Glomerular visceral epithelial cell (primary cell): ENCODE measurements at regions not wholly inside any gene's neighbourhood (a gene's known extent, or its start where the extent isn't known, plus 50 kb on each side); places are given as distances from the start of the nearest gene placed in this dataset.
"Not testable (repeated sequence)": the region's sequence is repeated elsewhere in the genome, so short reads cannot be mapped to it uniquely, and the experiment has no call there.

ENCODE experiments used
- DNase-seq: peaks from one replicate; pipeline ENCODE4 v3.0.0-alpha.2; 2016; ENCODE audit errors: extremely low spot score

GRCh38 chr2:195313962-195314361 is 343.1 kb upstream of the SLC39A10 start:
- no peak for DNase-seq

- no peak for DNase-seq
Measured at GRCh38 chr2:195312662-195313061, 344.4 kb upstream of the SLC39A10 start.

- no peak for DNase-seq
Measured at GRCh38 chr2:195308163-195308562, 348.9 kb upstream of the SLC39A10 start.

GRCh38 chr2:195307751-195308150 is 349.3 kb upstream of the SLC39A10 start:
- DNase-seq: no peak

- DNase-seq: no peak
Measured at GRCh38 chr2:195304310-195304709, 352.7 kb upstream of the SLC39A10 start.

- no peak for DNase-seq
Measured at GRCh38 chr2:195300631-195301030, 356.4 kb upstream of the SLC39A10 start.

GRCh38 chr2:195299600-195299999 is 357.4 kb upstream of the SLC39A10 start:
- DNase-seq: no peak

GRCh38 chr2:195296490-195296889 is 360.5 kb upstream of the SLC39A10 start:
- no peak for DNase-seq

- no peak for DNase-seq
Measured at GRCh38 chr2:195289081-195289480, 367.9 kb upstream of the SLC39A10 start.

- DNase-seq: no peak
Measured at GRCh38 chr2:195279840-195280427, 377.1 kb upstream of the SLC39A10 start.

- no peak for DNase-seq
Measured at GRCh38 chr2:195270466-195271039, 386.5 kb upstream of the SLC39A10 start.

GRCh38 chr2:195269220-195269619 is 387.8 kb upstream of the SLC39A10 start:
- DNase-seq: no peak

GRCh38 chr2:195257979-195258378 is 399.0 kb upstream of the SLC39A10 start:
- DNase-seq: no peak

- DNase-seq: no peak
Measured at GRCh38 chr2:195252018-195252417, 405.0 kb upstream of the SLC39A10 start.

GRCh38 chr2:195251214-195251613 is 405.8 kb upstream of the SLC39A10 start:
- DNase-seq: peak; percentile 43

GRCh38 chr2:195238826-195239225 is 418.2 kb upstream of the SLC39A10 start:
- DNase-seq: no peak

- DNase-seq: no peak
Measured at GRCh38 chr2:195238379-195238778, 418.6 kb upstream of the SLC39A10 start.

GRCh38 chr2:195228547-195228946 is 428.5 kb upstream of the SLC39A10 start:
- not testable (repeated sequence) for DNase-seq

GRCh38 chr2:195214072-195214471 is 443.0 kb upstream of the SLC39A10 start:
- no peak for DNase-seq

- no peak for DNase-seq
Measured at GRCh38 chr2:195212586-195212985, 444.4 kb upstream of the SLC39A10 start.

GRCh38 chr2:195202163-195202845 is 454.7 kb upstream of the SLC39A10 start:
- peak; percentile 55 for DNase-seq

GRCh38 chr2:195199864-195200263 is 457.2 kb upstream of the SLC39A10 start:
- DNase-seq: no peak

- peak; percentile 12 for DNase-seq
Measured at GRCh38 chr2:195181059-195181705, 475.8 kb upstream of the SLC39A10 start.
